Right lobe of liver (tissue), 6 donors: ENCODE measurements at regions not wholly inside any gene's neighbourhood (a gene's known extent, or its start where the extent isn't known, plus 50 kb on each side); places are given as distances from the start of the nearest gene placed in this dataset.
A peak's percentile ranks its signal among the peaks of the same experiment; 100 is the strongest.

Experiments
- ATAC-seq, 4 donors: fragments of 200-7000 bp; cut with Tn5 transposase; one replicate each; pipeline ENCODE4 v1.9.1; 2020; ENCODE audit warnings: mild to moderate bottlenecking in 4 of 4, moderate library complexity in 4 of 4
- DNase-seq, 3 donors: peaks; one replicate each; pipeline ENCODE4 v3.0.0-alpha.2; 2020
- H3K27ac ChIP-seq, 3 donors: fragments of 200-600 bp; one replicate each; pipeline ENCODE4 v1.8.0; 2022
- H3K27me3 ChIP-seq, 2 donors: fragments of 200-600 bp; one replicate each; pipeline ENCODE4 v1.8.0; 2022
- H3K36me3 ChIP-seq, 4 donors: fragments of 200-600 bp; sonication (generic) in 1 of 4; one replicate each; pipeline versions ENCODE4 v1.5.1 to v1.8.0; 2017 to 2022; ENCODE audit warnings: control low read depth in 1 of 4
- H3K4me1 ChIP-seq, 4 donors: fragments of 200-600 bp; sonication (generic) in 1 of 4; one replicate each; pipeline versions ENCODE4 v1.5.1 to v1.8.0; 2017 to 2022; ENCODE audit warnings: control low read depth in 1 of 4
- H3K4me3 ChIP-seq, 3 donors: fragments of 200-600 bp; one replicate each; pipeline ENCODE4 v1.8.0; 2022
- H3K9me3 ChIP-seq, 4 donors: fragments of 200-600 bp; sonication (generic) in 1 of 4; one replicate each; pipeline versions ENCODE4 v1.5.1 to v1.8.0; 2017 to 2022; ENCODE audit warnings: control low read depth in 1 of 4
- POLR2A ChIP-seq: fragments of 450-650 bp; IDR thresholded peaks from one replicate; pipeline ENCODE4 v1.6.1; 2017; ENCODE audit warnings: antibody characterized with exemption, mild to moderate bottlenecking
- WGBS: methylation state at CpG from one replicate; pipeline ENCODE4 v1.1.6; 2018; ENCODE audit warnings: low coverage, low lambda C conversion rate; ENCODE audit not compliant: insufficient coverage; ENCODE audit errors: missing lambda C conversion rate; 5-methylcytosine and 5-hydroxymethylcytosine counted together
- intact Hi-C, 2 donors: fragments of 100-400 bp; cut with DNase I; formaldehyde crosslinking; loops; one replicate each; pipeline versions ENCODE4 v1.11.2 to v1.14.1; 2022
- TF ChIP-seq, protein P1 (sequence below), 4 donors: fragments of 200-600 bp in 3 of 4; fragments of 450-650 bp in 1 of 4; IDR thresholded peaks; one replicate each; pipeline versions ENCODE4 v1.5.1 to v1.8.0; 2016 to 2022; ENCODE audit warnings: antibody characterized with exemption in 4 of 4, mild to moderate bottlenecking in 2 of 4
- donor health status: DM: no; HTN: yes; CAD: no.
- donor health status: DM: no; HTN: no; CAD: no.
- donor health status: DM: no; HTN: no; CAD: no.
- donor health status: DM: no; HTN: yes; CAD: no.
- donor health status: DM: no; HTN: yes; CAD: no.

DNA sequence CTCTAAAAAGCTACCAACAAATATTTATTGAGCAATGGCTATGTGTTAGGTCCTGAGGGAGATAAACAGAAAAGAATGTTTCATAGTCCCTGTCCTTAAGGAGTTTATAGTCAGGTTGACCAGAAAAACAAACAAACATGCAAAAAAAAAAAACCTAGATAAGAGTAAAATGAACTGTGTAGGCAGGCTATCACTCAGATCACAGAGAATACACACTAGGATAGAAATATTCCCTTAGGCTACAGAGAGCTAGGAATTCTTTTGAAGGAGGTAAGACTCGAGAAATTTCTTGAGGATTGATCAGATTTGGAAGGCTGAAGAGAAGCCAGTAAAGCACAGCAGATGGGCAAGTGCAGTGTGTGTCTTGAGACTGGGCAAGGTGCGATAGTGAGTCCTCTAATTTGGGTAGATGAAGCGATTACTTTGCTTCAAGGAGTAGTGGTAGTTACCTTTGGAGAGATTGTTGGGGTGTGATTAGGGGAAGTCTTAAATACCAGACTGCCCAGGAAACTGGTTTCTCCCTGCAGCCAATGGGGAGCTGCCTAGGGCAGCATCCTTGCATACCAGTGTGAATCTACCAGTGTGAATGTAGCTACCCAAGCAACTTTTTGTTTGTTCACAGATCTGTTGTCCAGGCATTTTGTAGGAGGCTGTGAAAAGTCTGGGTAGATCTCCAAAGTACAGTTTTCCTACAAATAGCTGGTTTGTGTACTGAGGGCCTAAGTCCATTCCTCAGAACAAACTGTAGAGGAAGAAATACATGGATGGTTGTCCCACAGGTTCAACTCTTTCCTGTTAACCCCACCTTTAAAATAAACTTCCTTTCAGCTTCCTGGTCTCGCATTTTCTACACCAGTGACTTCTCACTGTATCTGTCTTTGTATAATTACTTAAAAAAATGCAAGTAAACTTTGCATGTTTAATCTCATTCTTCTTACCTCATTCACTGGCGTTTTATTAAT, 314.1 kb downstream of the KLF5 start:
- Histone ChIP-seq H3K36me3 (no peaks in the 10 kb centered on the region), H3K27me3 (no peaks in the 10 kb centered on the region), H3K9me3 (no peaks in the 10 kb centered on the region), H3K4me3 (no peak overlapping the region), H3K4me1 (no peaks in the 10 kb centered on the region), H3K27ac (no peak overlapping the region)
- no peak for TF ChIP-seq POLR2A
- TF ChIP-seq, protein P1, sequence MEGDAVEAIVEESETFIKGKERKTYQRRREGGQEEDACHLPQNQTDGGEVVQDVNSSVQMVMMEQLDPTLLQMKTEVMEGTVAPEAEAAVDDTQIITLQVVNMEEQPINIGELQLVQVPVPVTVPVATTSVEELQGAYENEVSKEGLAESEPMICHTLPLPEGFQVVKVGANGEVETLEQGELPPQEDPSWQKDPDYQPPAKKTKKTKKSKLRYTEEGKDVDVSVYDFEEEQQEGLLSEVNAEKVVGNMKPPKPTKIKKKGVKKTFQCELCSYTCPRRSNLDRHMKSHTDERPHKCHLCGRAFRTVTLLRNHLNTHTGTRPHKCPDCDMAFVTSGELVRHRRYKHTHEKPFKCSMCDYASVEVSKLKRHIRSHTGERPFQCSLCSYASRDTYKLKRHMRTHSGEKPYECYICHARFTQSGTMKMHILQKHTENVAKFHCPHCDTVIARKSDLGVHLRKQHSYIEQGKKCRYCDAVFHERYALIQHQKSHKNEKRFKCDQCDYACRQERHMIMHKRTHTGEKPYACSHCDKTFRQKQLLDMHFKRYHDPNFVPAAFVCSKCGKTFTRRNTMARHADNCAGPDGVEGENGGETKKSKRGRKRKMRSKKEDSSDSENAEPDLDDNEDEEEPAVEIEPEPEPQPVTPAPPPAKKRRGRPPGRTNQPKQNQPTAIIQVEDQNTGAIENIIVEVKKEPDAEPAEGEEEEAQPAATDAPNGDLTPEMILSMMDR (IDR thresholded peaks at IDR 0.05), result no peak
- ATAC-seq (no peak), DNase-seq (no peak)
- intact Hi-C loops, result no loop called here
- WGBS, result 65% methylated on average over 5 of the region's 5 CpGs

DNA sequence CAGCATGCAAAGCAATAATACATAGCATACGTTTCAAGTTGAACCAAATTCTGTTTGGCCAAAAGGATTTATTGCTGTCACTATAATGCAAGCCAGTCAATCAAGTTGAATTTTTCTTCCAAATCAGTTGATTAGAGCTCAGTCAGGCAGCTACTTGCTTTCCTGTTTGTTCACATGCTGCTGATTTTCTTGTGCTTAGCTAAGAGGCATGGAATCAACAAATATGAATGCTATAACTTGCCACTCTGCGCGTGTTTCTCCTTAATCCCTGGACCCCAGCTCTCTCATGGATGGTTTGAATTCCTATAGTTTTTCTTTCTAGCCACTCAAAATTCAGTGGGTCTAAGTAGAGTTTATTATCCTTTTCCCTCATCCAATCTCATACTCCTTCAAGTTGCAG, 311.3 kb downstream of the KLF5 start:
- Histone ChIP-seq H3K4me1 (no peaks in the 10 kb centered on the region), H3K36me3 (no peaks in the 10 kb centered on the region), H3K27me3 (no peaks in the 10 kb centered on the region), H3K4me3 (no peak overlapping the region), H3K9me3 (no peaks in the 10 kb centered on the region), H3K27ac (no peak overlapping the region)
- ATAC-seq, result no peak
- TF ChIP-seq, protein P1 (IDR thresholded peaks at IDR 0.05), result no peak
- TF ChIP-seq POLR2A, result no peak
- intact Hi-C loops, result no loop called here
- DNase-seq, result no peak
- 85% methylated on average over 3 of the region's 3 CpGs for whole genome bisulfite sequencing

DNA sequence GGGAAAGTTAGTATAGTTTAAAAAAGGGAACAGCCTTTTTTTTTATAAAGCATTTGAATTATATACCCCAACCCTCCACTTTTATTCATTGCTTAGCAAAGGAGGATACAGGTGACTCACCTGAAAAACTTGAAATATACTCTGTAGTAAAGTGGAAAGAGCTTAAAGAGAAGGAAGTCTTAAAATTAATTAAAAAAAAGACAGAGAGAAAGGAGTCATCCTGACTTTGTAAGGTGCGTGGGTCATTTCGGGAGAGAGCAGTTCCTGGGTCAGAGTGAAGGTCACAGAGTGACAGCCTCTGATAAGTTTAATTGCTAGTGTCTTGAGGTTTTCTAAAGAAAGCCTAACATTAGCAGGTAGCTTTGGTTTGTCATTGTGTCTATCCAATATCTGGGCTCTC, 310.3 kb downstream of the KLF5 start:
- ATAC-seq, result no peak
- intact Hi-C loops, result no loop called here
- Histone ChIP-seq H3K36me3 (no peaks in the 10 kb centered on the region), H3K4me1 (no peaks in the 10 kb centered on the region), H3K27ac (no peak overlapping the region), H3K9me3 (no peaks in the 10 kb centered on the region), H3K27me3 (no peaks in the 10 kb centered on the region), H3K4me3 (no peak overlapping the region)
- TF ChIP-seq, protein P1 (IDR thresholded peaks at IDR 0.05), result no peak
- no peak for TF ChIP-seq POLR2A
- DNase-seq, result no peak
- 39% methylated on average over 2 of the region's 2 CpGs for WGBS

DNA sequence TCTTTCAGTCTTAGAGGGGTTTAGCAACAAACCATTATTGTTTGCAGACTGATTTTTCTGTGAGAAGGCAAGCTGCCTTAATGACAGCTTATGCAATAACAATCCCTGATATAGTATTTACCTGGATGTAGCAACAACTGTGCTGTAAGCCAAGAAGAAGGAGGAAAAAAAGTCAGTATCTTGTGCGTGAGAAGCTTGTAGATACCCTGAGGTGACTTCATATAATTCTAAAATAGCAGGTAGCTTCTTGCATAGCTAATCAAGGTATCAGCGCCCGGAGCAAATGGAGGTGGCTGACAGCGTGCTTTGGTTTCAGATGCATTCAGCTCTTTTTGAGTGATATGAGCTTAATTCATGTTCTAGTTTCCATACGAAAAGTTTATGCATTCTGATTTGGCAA, 309.8 kb downstream of the KLF5 start:
- peak in 3 of 4 donors; percentile 35 to 53 (median 46) for ATAC-seq
- intact Hi-C loops, result no loop called here
- no peak for DNase-seq
- no peak for TF ChIP-seq POLR2A
- TF ChIP-seq, protein P1 (IDR thresholded peaks at IDR 0.05), result no peak
- no peaks in the 10 kb centered on the region for H3K4me1 ChIP-seq
- H3K36me3 ChIP-seq, result no peaks in the 10 kb centered on the region
- H3K4me3 ChIP-seq, result no peak overlapping the region
- WGBS, result 77% methylated on average over 5 of the region's 5 CpGs
- no peaks in the 10 kb centered on the region for H3K27me3 ChIP-seq
- H3K27ac ChIP-seq, result no peak overlapping the region
- H3K9me3 ChIP-seq, result no peaks in the 10 kb centered on the region
